ENCODE measurements at regions not wholly inside any gene's neighbourhood (a gene's known extent, or its start where the extent isn't known, plus 50 kb on each side); places are given as distances from the start of the nearest gene placed in this dataset.

DNA sequence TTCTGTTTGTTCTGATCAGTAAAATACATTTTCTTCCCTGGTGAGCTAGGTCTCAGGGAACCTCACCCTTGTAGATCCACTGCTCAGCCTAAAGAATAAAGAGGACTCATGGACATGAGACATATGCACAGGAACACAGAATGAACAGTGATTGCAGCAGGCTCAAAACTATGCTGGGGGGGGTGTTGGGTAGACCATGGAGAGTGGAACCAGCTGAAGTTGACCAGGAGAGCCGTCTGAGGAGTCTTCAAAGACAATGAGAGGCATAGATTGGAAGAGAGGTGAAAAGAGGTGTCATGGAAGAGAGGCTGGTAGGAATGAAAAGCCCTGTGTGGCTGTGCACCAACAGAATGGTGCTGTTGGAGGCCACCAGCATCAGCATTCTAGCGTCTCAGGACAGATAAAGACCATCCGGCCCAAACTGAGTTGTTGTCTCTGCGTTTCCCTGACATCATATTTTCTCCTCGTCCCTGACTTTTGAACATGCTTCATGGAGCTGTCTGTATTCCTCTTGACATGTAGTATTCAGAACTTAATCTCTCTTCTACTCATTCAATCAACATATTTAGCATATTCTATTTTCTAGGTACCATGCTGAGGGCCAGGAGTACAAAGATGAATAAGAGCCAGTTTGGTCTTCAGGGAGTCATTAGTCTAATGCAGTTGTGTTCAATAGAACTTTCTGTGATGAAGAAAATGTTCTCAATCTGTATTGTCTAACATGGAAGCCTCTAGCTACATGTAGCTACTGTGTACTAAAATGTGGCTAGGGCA is 331.8 kb downstream of the CYP26B1 start:
- Histone ChIP-seq H2AFZ (ENCODE audit: low read length) (no peak overlapping the region), H3K27me3 (ENCODE audit: control insufficient read depth in 1 of 2, insufficient read depth in 2 of 2, low read length in 2 of 2) (peaks cover 0 to 14% of the 10 kb centered on the region in 2 experiments; a peak in 1 of 5 replicates), H3K9ac (ENCODE audit: insufficient read depth, low read depth, low read length) (no peak overlapping the region), H3K27ac (ENCODE audit: extremely low read length, insufficient read depth, low read length) (no peak overlapping the region), H4K20me1 (ENCODE audit: insufficient read depth, low read length) (no peaks in the 10 kb centered on the region), H3K36me3 (replicated peaks in 1 of 2; ENCODE audit: control insufficient read depth in 1 of 2, insufficient read depth in 2 of 2, low read length in 2 of 2) (no peaks in the 10 kb centered on the region), H3K79me2 (ENCODE audit: insufficient read depth, low read length) (no peaks in the 10 kb centered on the region), H3K4me3 (replicated peaks in 1 of 3; ENCODE audit: insufficient read depth in 1 of 3, low read depth in 2 of 3, low read length in 3 of 3) (no peak overlapping the region), H3K4me1 (ENCODE audit: insufficient read depth, low read length) (no peaks in the 10 kb centered on the region), H3K9me3 (ENCODE audit: low read length) (no peaks in the 10 kb centered on the region), H3K4me2 (ENCODE audit: low read depth, low read length) (no peak overlapping the region)
- 4% methylated on average over 5 of the region's 5 CpGs for WGBS (ENCODE audit: low lambda C conversion rate)
- intact Hi-C loops (cut with micrococcal nuclease; ENCODE audit: unreplicated experiment) = no loop called here
- in situ Hi-C loops (cut with HindIII; ENCODE audit: extremely low pct_ligation_motif_present, low pct_unique_long_range_greater_than_20kb) = loop anchor here (25.0 kb wide), 1 partner anchor 771 kb away; no protein-coding TSS in a partner anchor
- BruUV-seq (replicated peaks) = no TSS peak
- ATAC-seq (no peak), DNase-seq (ENCODE audit: low spot score) (no peak), FAIRE-seq (no peak)
- CTCF ChIA-PET (ENCODE audit: low intra/inter-chr PET ratio, low total read pairs) = no interaction called here
- TF ChIP-seq, protein P1, sequence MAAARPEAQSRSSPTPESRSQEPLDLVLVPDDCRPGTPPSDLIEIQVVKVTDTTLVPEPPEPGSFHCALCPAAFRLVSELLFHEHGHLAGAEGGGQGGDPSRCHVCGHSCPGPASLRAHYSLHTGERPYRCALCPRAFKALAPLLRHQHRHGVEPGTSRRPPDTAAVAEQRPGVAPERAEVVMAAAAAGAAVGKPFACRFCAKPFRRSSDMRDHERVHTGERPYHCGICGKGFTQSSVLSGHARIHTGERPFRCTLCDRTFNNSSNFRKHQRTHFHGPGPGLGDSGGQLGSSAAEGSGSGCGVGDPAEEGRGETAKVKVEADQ (CRISPR knock-in tag; IDR thresholded peaks at IDR 0.05; ENCODE audit: borderline replicate concordance) = no peak
- no peak for TF ChIP-seq ARNTL (CRISPR knock-in tag; IDR thresholded peaks at IDR 0.05)
- TF ChIP-seq, protein P2, sequence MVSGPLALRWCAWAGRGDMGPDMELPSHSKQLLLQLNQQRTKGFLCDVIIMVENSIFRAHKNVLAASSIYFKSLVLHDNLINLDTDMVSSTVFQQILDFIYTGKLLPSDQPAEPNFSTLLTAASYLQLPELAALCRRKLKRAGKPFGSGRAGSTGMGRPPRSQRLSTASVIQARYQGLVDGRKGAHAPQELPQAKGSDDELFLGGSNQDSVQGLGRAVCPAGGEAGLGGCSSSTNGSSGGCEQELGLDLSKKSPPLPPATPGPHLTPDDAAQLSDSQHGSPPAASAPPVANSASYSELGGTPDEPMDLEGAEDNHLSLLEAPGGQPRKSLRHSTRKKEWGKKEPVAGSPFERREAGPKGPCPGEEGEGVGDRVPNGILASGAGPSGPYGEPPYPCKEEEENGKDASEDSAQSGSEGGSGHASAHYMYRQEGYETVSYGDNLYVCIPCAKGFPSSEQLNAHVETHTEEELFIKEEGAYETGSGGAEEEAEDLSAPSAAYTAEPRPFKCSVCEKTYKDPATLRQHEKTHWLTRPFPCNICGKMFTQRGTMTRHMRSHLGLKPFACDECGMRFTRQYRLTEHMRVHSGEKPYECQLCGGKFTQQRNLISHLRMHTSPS (CRISPR knock-in tag; IDR thresholded peaks at IDR 0.05; ENCODE audit: low read depth) = no peak
- POLR2A ChIA-PET = no interaction called here

DNA sequence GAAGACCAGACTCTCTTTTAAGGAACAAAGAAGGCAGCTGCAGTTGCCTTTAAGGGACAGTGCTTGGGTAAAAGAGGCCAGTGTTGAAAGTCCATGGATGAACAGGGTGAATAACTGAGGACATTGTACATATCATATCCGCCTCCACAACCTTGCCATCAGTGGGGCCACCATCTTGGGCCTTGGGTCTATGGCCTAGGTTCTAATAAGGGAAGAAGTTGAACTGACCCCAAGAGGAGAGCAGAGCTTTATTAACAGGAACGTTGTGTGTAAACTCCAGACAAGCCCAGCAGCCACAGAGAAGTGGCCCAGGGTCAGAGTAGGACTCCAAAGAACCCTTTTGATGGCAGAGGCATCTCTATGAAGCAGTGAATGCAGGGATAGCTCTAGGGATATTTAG is 332.8 kb downstream of the CYP26B1 start:
- ATAC-seq = no peak
- no peak overlapping the region for H3K4me2 ChIP-seq (ENCODE audit: low read depth, low read length)
- intact Hi-C loops (cut with micrococcal nuclease; ENCODE audit: unreplicated experiment) = no loop called here
- TF ChIP-seq CBX1 (IDR thresholded peaks at IDR 0.05; ENCODE audit: low read depth) (no peak), HOXA7 (CRISPR knock-in tag; IDR thresholded peaks at IDR 0.05) (no peak), ATAD3A (CRISPR knock-in tag; IDR thresholded peaks at IDR 0.05) (no peak), ARHGAP35 (CRISPR knock-in tag; IDR thresholded peaks at IDR 0.05; ENCODE audit: borderline replicate concordance) (no peak)
- TF ChIP-seq, protein P3, sequence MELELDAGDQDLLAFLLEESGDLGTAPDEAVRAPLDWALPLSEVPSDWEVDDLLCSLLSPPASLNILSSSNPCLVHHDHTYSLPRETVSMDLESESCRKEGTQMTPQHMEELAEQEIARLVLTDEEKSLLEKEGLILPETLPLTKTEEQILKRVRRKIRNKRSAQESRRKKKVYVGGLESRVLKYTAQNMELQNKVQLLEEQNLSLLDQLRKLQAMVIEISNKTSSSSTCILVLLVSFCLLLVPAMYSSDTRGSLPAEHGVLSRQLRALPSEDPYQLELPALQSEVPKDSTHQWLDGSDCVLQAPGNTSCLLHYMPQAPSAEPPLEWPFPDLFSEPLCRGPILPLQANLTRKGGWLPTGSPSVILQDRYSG (CRISPR knock-in tag; IDR thresholded peaks at IDR 0.05) = no peak
- TF ChIP-seq, protein P4, sequence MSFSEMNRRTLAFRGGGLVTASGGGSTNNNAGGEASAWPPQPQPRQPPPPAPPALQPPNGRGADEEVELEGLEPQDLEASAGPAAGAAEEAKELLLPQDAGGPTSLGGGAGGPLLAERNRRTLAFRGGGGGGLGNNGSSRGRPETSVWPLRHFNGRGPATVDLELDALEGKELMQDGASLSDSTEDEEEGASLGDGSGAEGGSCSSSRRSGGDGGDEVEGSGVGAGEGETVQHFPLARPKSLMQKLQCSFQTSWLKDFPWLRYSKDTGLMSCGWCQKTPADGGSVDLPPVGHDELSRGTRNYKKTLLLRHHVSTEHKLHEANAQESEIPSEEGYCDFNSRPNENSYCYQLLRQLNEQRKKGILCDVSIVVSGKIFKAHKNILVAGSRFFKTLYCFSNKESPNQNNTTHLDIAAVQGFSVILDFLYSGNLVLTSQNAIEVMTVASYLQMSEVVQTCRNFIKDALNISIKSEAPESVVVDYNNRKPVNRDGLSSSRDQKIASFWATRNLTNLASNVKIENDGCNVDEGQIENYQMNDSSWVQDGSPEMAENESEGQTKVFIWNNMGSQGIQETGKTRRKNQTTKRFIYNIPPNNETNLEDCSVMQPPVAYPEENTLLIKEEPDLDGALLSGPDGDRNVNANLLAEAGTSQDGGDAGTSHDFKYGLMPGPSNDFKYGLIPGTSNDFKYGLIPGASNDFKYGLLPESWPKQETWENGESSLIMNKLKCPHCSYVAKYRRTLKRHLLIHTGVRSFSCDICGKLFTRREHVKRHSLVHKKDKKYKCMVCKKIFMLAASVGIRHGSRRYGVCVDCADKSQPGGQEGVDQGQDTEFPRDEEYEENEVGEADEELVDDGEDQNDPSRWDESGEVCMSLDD (CRISPR knock-in tag; IDR thresholded peaks at IDR 0.05; ENCODE audit: borderline replicate concordance) = no peak

More for the DNA sequence above, 332.8 kb downstream of the CYP26B1 start:
- H3K4me3 ChIP-seq (replicated peaks in 1 of 3; ENCODE audit: insufficient read depth in 1 of 3, low read depth in 2 of 3, low read length in 3 of 3) = no peak overlapping the region
- DNase-seq (ENCODE audit: low spot score) = no peak
- peaks cover 0 to 14% of the 10 kb centered on the region in 2 experiments; a peak in 1 of 5 replicates for H3K27me3 ChIP-seq (ENCODE audit: control insufficient read depth in 1 of 2, insufficient read depth in 2 of 2, low read length in 2 of 2)
- no TSS peak for BruUV-seq (replicated peaks)
- H3K27ac ChIP-seq (ENCODE audit: extremely low read length, insufficient read depth, low read length) = no peak overlapping the region
- ChIA-PET CTCF (ENCODE audit: low intra/inter-chr PET ratio, low total read pairs) (no interaction called here), POLR2A (no interaction called here)
- no peaks in the 10 kb centered on the region for H3K79me2 ChIP-seq (ENCODE audit: insufficient read depth, low read length)
- FAIRE-seq = no peak
- H3K36me3 ChIP-seq (replicated peaks in 1 of 2; ENCODE audit: control insufficient read depth in 1 of 2, insufficient read depth in 2 of 2, low read length in 2 of 2) = no peaks in the 10 kb centered on the region
- in situ Hi-C loops (cut with HindIII; ENCODE audit: extremely low pct_ligation_motif_present, low pct_unique_long_range_greater_than_20kb) = loop anchor here (25.0 kb wide), 1 partner anchor 772 kb away; no protein-coding TSS in a partner anchor
- no peak overlapping the region for H2AFZ ChIP-seq (ENCODE audit: low read length)
- no peaks in the 10 kb centered on the region for H3K9me3 ChIP-seq (ENCODE audit: low read length)
- H3K9ac ChIP-seq (ENCODE audit: insufficient read depth, low read depth, low read length) = no peak overlapping the region
- H4K20me1 ChIP-seq (ENCODE audit: insufficient read depth, low read length) = no peaks in the 10 kb centered on the region
- H3K4me1 ChIP-seq (ENCODE audit: insufficient read depth, low read length) = no peaks in the 10 kb centered on the region
- WGBS (ENCODE audit: low lambda C conversion rate) = 4% methylated on average over 2 of the region's 2 CpGs

Measured in HepG2 (cell line).